Neural progenitor cell (in vitro differentiated cells): ENCODE measurements at regions not wholly inside any gene's neighbourhood (a gene's known extent, or its start where the extent isn't known, plus 50 kb on each side); places are given as distances from the start of the nearest gene placed in this dataset.

Experiments used
- DNase-seq: peaks from one replicate; pipeline ENCODE4 v3.0.0-alpha.2; 2016; ENCODE audit warnings: low spot score
- H2AFZ ChIP-seq: fragments of 200-600 bp; sonication (generic); replicated peaks from 2 replicates; pipeline ENCODE4 v1.6.1; 2016; ENCODE audit warnings: antibody characterized with exemption
- H3F3A ChIP-seq: fragments of 200-600 bp; sonication (generic); 2 replicates; pipeline ENCODE4 v1.6.1; 2016; ENCODE audit warnings: antibody characterized with exemption, low read depth
- H3K27ac ChIP-seq: fragments of 200-600 bp; sonication (generic); 2 replicates; pipeline ENCODE4 v1.5.1; 2016; ENCODE audit warnings: mild to moderate bottlenecking
- H3K27me3 ChIP-seq: fragments of 200-600 bp; sonication (generic); 2 replicates; pipeline ENCODE4 v1.6.1; 2016; ENCODE audit warnings: mild to moderate bottlenecking, moderate library complexity
- H3K36me3 ChIP-seq: fragments of 200-600 bp; sonication (generic); 2 replicates; pipeline ENCODE4 v1.5.1; 2016
- H3K4me1 ChIP-seq: fragments of 200-600 bp; sonication (generic); 2 replicates; pipeline ENCODE4 v1.6.1; 2016; ENCODE audit warnings: mixed run types
- H3K4me2 ChIP-seq: fragments of 200-600 bp; sonication (generic); 2 replicates; pipeline ENCODE4 v1.6.1; 2016
- H3K4me3 ChIP-seq: fragments of 200-600 bp; sonication (generic); 2 replicates; pipeline ENCODE4 v1.5.1; 2016
- H3K79me2 ChIP-seq: fragments of 200-600 bp; sonication (generic); 2 replicates; pipeline ENCODE4 v1.6.1; 2016; ENCODE audit warnings: low read depth
- H3K9ac ChIP-seq: fragments of 200-600 bp; sonication (generic); 2 replicates; pipeline ENCODE4 v1.6.1; 2016
- H3K9me3 ChIP-seq: fragments of 200-600 bp; sonication (generic); 2 replicates; pipeline ENCODE4 v1.5.1; 2016; ENCODE audit warnings: low read depth
- H4K20me1 ChIP-seq: fragments of 200-600 bp; sonication (generic); 2 replicates; pipeline ENCODE4 v1.6.1; 2016; ENCODE audit warnings: low read depth
- H3K27ac Mint-ChIP-seq: 3 replicates; pipeline ENCODE4 v1.8.0; 2021; ENCODE audit warnings: mixed read lengths
- H3K27me3 Mint-ChIP-seq: 2 replicates; pipeline ENCODE4 v1.8.0; 2022; ENCODE audit warnings: low read depth, mild to moderate bottlenecking, inconsistent platforms, moderate library complexity, mixed read lengths; ENCODE audit not compliant: insufficient read depth
- H3K36me3 Mint-ChIP-seq: 3 replicates; pipeline ENCODE4 v1.8.0; 2021; ENCODE audit warnings: mixed read lengths
- H3K4me1 Mint-ChIP-seq: 3 replicates; pipeline ENCODE4 v1.8.0; 2021; ENCODE audit warnings: mixed read lengths
- H3K4me3 Mint-ChIP-seq: 3 replicates; pipeline ENCODE4 v1.8.0; 2021; ENCODE audit warnings: mild to moderate bottlenecking, moderate library complexity, mixed read lengths
- H3K9me3 Mint-ChIP-seq: 3 replicates; pipeline ENCODE4 v1.8.0; 2020; ENCODE audit warnings: mixed read lengths
- EZH2 ChIP-seq: fragments of 200-600 bp; sonication (generic); IDR thresholded peaks from 2 replicates; pipeline ENCODE4 v1.6.1; 2017; ENCODE audit warnings: antibody characterized with exemption, mild to moderate bottlenecking, moderate library complexity
- EZH2phosphoT487 ChIP-seq: fragments of 200-600 bp; sonication (generic); IDR thresholded peaks from 2 replicates; pipeline ENCODE4 v1.6.1; 2017; ENCODE audit warnings: antibody characterized with exemption
- TF ChIP-seq, protein P1 (sequence below): fragments of 200-600 bp; sonication (generic); IDR thresholded peaks from 2 replicates; pipeline ENCODE4 v1.5.1; 2017; ENCODE audit warnings: antibody characterized with exemption, mild to moderate bottlenecking

DNA sequence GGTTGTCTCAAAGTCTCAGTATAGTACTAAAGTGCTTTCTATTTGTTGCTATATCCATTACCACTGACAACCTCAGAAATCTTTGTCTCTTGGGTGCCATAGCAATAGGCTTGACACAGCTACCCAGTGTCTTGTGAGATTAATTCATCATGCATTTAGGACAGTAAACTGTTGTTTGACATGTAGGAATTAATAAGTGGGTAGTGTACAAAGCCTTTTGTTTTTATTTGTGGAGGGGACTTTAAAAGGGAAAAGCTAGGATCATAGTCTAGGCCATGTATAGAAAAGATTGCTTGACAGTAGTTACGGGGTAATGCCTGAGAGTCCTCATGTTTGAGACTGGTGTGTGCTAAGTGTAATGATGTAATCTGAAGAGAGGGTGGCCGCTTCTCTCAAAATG lies 102.6 kb upstream of the AGR3 start:
- Histone ChIP-seq H3F3A (no peaks in the 10 kb centered on the region), H3K4me3 (no peak overlapping the region), H2AFZ (no peak overlapping the region), H3K36me3 (no peaks in the 10 kb centered on the region), H4K20me1 (no peaks in the 10 kb centered on the region), H3K4me1 (no peaks in the 10 kb centered on the region), H3K4me2 (no peak overlapping the region), H3K79me2 (no peaks in the 10 kb centered on the region), H3K9me3 (no peaks in the 10 kb centered on the region), H3K27ac (no peak overlapping the region), H3K9ac (no peak overlapping the region), H3K27me3 (no peaks in the 10 kb centered on the region)
- Mint-ChIP-seq H3K9me3 (peaks cover 7% of the 10 kb centered on the region), H3K27me3 (no peaks in the 10 kb centered on the region), H3K27ac (no peak overlapping the region), H3K4me3 (no peak overlapping the region), H3K36me3 (peaks cover 6% of the 10 kb centered on the region), H3K4me1 (peaks cover 3% of the 10 kb centered on the region)
- no peak for DNase-seq
- TF ChIP-seq EZH2phosphoT487, result no peak
- TF ChIP-seq, protein P1, sequence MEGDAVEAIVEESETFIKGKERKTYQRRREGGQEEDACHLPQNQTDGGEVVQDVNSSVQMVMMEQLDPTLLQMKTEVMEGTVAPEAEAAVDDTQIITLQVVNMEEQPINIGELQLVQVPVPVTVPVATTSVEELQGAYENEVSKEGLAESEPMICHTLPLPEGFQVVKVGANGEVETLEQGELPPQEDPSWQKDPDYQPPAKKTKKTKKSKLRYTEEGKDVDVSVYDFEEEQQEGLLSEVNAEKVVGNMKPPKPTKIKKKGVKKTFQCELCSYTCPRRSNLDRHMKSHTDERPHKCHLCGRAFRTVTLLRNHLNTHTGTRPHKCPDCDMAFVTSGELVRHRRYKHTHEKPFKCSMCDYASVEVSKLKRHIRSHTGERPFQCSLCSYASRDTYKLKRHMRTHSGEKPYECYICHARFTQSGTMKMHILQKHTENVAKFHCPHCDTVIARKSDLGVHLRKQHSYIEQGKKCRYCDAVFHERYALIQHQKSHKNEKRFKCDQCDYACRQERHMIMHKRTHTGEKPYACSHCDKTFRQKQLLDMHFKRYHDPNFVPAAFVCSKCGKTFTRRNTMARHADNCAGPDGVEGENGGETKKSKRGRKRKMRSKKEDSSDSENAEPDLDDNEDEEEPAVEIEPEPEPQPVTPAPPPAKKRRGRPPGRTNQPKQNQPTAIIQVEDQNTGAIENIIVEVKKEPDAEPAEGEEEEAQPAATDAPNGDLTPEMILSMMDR, result no peak
- TF ChIP-seq EZH2, result no peak

DNA sequence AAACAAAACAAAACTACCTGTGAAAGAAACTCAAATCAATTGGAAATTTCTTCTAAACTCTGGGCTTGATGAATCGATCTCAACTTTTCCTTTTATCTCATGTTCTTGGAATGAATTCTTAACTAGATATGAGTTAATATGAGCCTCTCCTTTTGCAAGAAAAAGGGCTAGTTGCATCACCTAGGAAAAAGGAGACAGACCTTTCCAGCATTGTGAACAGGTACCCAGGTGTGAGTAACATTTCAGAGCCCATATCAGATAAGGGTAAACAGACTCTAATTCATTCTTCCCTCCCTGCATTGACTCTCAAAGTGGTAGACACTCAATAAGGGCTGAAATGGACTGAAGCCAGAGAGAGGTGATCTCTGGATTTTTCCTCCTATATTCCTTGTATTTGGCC lies 103.8 kb upstream of the AGR3 start:
- Histone ChIP-seq H3K79me2 (no peaks in the 10 kb centered on the region), H3K9ac (no peak overlapping the region), H3K4me1 (no peaks in the 10 kb centered on the region), H3K4me2 (no peak overlapping the region), H3K27me3 (no peaks in the 10 kb centered on the region), H3K4me3 (no peak overlapping the region), H4K20me1 (no peaks in the 10 kb centered on the region), H2AFZ (no peak overlapping the region), H3K36me3 (no peaks in the 10 kb centered on the region), H3K27ac (no peak overlapping the region), H3F3A (no peaks in the 10 kb centered on the region), H3K9me3 (no peaks in the 10 kb centered on the region)
- Mint-ChIP-seq H3K4me3 (no peak overlapping the region), H3K4me1 (peaks cover 6% of the 10 kb centered on the region), H3K27me3 (no peaks in the 10 kb centered on the region), H3K27ac (no peak overlapping the region), H3K9me3 (peaks cover 3% of the 10 kb centered on the region), H3K36me3 (peaks cover 2% of the 10 kb centered on the region)
- no peak for TF ChIP-seq EZH2phosphoT487
- TF ChIP-seq EZH2, result no peak
- TF ChIP-seq, protein P1, result no peak
- no peak for DNase-seq

DNA sequence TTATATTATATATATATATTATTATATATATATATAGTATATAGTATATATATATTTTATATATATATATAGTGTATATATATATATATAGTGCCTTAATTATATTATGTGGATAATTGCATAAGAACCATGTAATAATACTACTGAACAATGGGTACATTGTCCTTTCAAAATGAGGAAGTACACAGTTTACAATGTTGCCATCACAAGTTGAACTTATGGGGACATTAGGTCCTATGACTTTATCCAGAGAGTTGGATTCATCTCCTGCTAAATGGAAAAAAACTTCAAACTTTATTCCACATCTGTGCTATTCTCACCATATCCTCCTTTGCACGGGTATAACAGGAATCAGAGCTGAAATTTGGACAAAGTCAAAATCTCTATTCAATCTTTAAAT lies 105.0 kb upstream of the AGR3 start:
- no peak overlapping the region for H3K4me3 Mint-ChIP-seq
- H3K9me3 Mint-ChIP-seq, result no peaks in the 10 kb centered on the region
- no peak overlapping the region for H3K27ac Mint-ChIP-seq

More for the DNA sequence above, 105.0 kb upstream of the AGR3 start:
- H3K4me1 Mint-ChIP-seq, result peaks cover 6% of the 10 kb centered on the region
- no peaks in the 10 kb centered on the region for H3K4me1 ChIP-seq
- H3K4me2 ChIP-seq, result no peak overlapping the region
- no peak overlapping the region for H3K9ac ChIP-seq
- H3F3A ChIP-seq, result no peaks in the 10 kb centered on the region
- no peak overlapping the region for H3K27ac ChIP-seq
- no peaks in the 10 kb centered on the region for H3K9me3 ChIP-seq
- H4K20me1 ChIP-seq, result no peaks in the 10 kb centered on the region
- no peaks in the 10 kb centered on the region for H3K27me3 Mint-ChIP-seq
- H3K36me3 Mint-ChIP-seq, result no peaks in the 10 kb centered on the region
- no peaks in the 10 kb centered on the region for H3K27me3 ChIP-seq
- TF ChIP-seq, protein P1, result no peak
- TF ChIP-seq EZH2phosphoT487, result no peak
- no peak for TF ChIP-seq EZH2
- no peak overlapping the region for H3K4me3 ChIP-seq
- H3K36me3 ChIP-seq, result no peaks in the 10 kb centered on the region
- H3K79me2 ChIP-seq, result no peaks in the 10 kb centered on the region
- no peak for DNase-seq
- H2AFZ ChIP-seq, result no peak overlapping the region
